ENCODE measurements at regions not wholly inside any gene's neighbourhood (a gene's known extent, or its start where the extent isn't known, plus 50 kb on each side); places are given as distances from the start of the nearest gene placed in this dataset.
"Not testable (repeated sequence)": the region's sequence is repeated elsewhere in the genome, so short reads cannot be mapped to it uniquely, and the experiment has no call there.

DNA sequence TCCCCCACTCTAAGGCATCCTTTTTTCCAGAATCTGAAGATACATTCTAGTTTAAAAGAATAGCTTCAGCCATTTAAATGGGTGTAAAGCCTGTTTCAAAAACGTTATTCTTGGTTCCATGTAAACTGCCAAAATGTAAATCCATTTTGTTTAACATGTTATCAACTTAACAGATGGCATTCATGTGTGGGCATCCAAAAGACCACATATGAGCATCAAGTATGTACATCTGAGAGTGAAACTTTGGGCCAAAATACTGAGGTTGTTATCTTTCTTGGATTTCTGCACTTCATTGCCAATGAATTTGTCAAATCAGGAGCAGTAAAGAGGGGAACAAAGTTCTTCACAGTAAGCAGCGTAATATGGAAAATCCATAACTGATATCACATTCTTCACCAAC lies 395.4 kb downstream of the ZNF804A start:
- no peak for DNase-seq

DNA sequence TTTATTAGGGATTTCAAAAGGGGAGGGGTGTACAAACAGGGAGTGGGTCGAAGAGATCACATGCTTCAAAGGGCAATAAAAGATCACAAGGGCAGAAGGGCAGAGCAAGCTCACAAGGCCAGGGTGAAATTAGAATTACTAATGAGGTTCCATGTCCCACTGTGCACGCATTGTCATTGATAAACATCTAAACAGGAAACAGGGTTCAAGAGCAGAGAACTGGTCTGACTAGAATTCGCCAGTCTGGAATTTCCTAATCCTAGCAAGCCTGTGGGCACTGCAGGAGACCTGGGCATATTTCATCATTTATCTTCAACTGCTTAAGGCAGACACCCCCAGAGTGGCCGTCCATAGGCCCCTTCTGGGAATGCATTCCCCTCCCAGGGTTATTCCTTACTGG lies 408.2 kb downstream of the ZNF804A start:
- no peak for DNase-seq

DNA sequence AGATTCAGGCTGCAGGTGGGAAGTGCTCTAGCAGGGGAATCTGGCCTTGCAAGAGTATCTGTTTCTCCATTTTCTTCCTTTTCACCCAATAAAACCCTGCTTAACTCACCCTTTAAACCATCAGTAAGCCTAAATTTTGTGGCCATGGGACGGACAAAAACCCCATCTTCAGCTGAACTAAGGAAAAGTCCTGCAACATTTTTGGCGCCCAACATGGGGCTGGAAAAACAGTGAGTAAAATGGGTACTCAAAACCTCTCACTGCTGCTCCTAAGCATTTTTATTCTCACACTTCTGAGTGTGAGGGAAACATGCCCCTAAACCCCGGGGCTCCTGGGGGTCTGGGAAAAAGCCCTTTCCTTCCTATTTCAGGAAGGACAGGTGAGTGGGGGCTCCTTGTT lies 414.3 kb downstream of the ZNF804A start:
- DNase-seq: no peak

DNA sequence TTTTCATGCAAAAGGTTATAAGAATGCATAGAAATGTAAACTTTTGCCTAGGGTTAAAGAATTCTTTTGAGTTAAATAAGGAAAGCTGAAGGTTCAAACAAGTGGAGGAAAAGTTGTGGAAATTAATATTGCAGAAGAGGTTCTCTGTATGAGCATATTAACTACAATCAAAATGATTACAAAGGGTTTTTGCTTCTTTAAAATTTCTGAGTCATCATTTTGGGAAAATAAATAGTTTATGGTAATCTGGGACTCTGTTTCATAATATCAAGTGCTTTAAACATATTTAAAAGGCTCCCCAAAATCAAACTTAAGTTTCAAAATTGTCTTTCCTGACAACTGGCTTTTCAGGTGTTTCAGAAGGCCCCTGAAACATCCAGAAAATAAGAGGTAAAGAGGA lies 415.7 kb downstream of the ZNF804A start:
- DNase-seq: no peak

DNA sequence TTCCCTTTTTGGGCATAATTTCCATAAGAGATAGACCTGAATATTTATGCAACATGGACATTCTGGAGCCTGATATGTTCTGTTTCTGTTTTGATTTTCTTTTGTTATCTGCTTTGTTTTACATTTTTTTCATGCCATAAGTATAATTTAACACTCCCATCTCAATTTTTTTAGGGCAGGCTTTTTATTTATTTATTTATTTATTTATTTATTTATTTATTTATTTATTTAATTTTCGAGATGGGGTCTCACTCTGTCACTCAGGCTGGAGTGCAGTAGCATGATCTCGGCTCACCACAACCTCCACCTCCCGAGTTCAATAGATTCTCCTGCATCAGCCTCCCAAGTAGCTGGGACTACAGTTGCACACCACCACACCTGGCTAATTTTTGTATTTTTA lies 427.6 kb downstream of the ZNF804A start:
- not testable (repeated sequence) for DNase-seq

DNA sequence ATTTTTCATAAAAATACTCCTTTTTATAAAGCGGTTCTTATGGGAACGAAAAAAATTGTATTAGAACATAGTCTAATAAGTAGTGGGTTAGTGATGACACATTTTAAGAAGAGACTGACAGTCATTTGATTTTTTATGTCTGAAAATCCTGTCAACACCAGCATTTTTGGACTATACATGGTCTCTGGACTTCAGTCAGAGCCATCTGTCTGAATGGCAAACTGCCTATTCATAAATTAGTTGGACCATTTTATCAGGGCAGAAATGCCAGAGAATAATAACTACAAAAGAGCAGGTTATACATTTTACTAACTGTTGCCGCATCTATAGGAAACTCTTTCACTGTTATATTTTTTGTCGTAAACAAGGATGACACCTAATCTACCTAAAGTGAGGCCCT lies 437.6 kb downstream of the ZNF804A start:
- no peak for DNase-seq

DNA sequence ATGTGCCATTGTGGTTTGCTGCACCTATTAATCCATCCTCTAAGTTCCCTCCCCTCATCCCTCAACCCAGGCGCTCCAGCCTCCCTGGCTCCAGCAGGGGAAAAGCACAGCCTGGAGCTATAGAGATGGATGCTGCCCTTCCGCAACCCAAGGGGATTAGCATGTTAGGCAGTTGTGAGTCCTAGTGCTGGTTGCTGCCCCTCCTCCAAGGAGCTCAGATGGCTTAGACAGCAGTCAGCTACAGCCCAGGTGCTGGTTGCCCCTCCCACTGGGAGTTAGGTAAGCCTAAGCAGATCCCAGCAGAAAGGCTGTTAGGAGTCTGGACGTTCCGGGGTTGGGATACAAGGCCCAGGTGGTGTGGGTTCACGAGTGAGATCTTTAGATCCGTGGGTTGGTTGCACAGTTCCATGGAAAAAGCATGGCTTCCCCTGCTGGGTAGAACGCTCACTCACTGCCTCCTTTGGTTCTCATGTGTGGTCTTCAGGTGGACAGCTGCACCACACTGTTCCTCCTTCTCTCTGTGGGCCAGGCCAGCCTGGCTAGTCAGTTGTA lies 446.1 kb downstream of the ZNF804A start:
- no peak for DNase-seq

DNA sequence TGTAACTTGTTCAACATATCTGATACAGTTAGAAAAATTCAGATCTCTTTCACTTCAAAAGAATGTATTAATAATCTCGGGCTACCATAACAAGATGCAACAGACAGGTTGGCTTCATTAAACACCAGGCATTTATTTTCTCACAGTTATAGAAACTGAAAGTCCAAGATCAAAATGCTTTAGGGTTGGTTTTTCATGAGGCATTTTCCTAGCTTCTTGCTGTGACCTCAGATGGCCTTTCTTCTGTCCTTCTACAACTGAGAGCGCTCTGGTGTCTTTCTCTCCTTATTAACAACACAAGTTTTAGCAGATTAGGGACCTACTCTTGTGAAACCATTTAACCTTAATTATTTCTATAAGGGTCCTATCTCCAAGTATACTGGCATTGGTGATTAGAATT lies 452.5 kb downstream of the ZNF804A start:
- DNase-seq: no peak

DNA sequence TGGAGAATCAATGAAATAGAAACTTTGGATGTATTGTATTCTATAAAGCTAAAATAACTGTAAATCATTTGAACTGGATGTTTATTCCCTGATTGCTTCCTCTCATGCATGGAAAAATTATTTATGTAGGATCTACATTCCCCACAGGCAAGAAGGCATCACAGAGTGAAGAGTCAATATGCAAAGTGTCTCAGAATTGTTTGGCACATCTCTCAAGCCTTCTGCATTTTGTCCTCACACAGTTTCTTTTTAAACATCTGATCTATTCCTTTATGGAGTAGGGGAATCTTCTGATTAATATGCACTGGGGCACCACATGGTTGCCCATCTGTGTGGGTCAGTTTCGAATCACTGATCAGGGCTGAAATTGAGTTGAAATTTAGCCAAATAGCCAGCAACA lies 465.4 kb downstream of the ZNF804A start:
- no peak for DNase-seq

DNA sequence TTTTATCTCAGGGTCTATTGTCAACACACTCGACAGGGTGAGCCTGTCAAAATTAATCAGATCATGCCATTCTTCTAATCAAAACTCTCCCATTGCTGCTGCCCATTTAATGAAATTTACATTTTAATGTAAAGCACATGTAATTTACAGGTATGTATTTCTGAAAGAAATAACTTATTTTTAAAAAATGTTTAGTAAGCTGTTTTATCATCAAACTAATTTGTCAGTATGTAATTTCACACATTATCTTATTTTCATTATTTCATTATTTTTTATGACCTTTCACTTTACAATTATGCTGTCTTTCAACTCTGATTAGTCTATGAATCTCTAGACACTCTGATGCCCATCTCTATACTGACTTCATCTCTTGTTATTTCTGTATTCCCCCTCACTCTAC lies 467.8 kb downstream of the ZNF804A start:
- DNase-seq: no peak

DNA sequence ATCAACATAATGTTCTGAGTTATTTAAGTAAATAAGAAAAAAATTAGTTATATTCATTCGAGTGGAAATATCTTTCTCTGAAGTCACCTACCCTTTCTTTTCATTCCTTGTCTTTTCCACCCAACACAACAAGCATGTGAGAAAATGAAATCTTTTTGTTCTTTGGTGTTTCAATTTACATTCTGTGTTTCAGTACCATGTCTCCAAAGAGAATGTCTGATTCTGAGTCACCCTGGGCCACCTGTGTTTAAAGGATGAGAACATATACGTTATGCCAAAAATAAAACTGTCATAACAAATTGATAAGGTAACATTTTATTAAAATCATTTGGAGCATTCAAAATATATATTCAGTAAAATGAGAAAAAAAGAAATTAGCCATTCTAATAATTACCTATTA lies 470.8 kb downstream of the ZNF804A start:
- no peak for DNase-seq

DNA sequence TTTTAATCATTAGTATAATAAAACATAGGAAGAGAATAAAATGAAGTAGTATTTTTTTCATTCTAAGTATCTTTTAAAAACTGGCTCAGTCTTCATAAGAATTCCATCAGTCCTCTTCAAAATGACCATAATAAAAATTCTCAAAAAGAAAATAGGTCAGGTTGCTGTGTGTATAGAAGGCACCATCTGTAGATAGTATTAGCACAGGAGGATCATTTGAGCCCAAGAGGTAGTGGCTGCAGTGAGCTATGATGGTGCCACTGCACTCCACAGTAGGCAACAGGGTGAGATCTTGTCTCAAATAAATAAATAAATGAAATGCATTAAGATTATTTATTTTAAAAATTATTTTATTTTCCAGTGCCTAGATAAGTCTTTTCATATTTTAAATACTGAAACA lies 475.8 kb downstream of the ZNF804A start:
- DNase-seq: no peak

DNA sequence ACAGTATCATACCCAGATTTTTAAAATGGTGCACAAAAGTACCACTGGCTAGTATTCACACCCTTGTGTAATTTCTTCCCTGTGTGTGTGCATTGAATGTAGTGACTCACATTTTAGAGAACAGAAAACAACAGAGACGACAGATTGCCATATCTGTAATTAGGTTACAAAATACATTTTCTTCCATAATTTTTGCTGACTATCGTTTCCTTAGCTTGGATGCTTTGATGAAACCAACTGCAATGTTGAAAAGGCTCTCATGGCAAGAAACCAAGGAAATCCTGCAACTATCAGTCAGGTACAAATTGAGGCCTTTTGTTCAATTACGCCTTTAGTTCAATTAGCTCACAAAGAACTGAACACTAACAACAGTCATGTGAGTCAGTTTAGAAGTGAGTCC lies 484.4 kb downstream of the ZNF804A start:
- no peak for DNase-seq

DNA sequence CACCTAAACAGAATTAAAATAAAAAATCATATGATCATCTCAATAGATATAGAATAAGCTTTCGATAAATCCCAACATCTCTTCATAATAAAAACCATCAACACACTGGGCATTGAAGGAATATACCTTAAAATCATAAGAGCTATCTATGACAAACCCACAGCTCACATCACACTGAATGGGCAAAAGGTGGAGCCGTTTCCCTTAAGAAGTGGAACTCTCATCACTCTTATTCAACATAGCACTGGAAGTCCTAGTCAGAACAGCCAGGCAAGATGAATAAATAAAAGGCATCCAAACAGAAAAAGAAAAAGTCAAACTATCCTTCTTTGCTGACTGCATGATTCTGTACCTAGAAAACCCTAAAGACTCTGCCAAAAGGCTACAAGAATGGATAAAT lies 510.3 kb downstream of the ZNF804A start:
- DNase-seq: no peak

DNA sequence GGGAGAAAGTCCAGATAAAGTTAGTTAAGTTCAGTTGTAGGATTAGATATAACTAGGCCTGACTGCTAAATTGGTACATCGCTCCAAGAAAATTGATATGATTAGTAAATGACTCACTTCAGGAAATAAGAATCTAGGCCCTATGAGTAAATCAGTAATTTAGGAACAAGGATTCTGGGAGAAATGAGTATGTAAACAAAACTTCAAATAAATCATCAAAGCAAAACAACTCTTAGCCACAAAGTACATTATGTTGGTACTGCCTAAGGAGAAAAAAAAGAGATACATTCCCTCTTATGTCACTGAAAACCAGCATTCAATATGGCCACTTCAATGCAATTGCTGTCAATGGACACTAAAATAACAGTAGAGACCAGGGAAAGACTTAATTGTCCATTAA lies 529.1 kb downstream of the ZNF804A start:
- no peak for DNase-seq

DNA sequence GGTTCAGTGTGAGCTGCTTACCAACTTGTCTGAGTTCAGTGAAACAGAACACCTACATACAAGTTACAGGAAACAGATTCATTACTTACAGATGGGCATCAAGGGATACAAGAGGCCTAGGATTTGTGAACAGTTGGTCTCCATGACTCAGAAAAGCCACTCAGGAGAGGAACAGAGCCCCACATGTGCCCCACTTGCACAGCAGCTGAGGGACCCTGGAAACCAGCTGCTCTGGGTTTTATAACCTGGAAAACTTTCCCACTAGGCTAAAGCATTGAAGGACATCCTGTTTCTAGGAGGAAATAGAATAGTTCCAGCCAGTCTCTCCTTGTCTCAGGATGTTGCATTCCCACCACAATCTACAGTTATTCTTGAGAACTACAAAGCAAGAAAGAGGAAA lies 530.0 kb downstream of the ZNF804A start:
- no peak for DNase-seq

DNA sequence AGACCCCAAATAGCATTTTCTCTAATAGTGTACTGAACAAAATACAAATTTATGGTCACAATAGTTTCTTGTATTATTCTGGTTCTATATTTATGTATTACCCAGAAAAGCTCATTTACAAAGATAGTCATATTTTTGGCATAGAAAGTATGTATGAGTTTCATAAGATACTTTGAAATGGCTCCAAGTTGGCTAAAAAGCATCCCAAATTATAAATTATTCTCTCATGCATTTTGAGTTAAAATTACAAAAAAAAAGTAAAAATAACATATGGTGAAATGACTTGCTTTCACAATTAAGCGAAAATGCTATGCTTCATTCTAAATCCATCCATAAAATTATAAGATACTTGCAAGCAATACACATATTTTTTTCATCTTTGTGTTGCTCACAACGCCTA lies 530.7 kb downstream of the ZNF804A start:
- DNase-seq: no peak

DNA sequence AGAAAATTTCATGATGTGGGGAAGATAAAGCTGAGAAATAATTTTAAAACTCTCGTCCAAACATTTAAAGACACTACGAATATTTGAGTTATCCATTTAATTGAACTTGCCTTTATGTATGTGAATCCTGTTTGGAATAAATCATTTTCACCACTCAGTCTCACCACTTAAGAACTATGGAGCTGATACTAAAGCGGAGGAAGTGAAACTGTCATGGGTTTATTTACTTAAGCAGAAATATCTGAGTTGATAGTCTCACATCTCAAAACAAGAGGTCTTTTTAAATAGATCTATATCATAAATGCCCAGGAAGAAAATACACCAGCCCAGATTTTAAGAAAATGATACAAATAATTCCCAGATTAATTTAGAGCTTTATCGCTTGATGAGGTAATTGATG lies 532.4 kb downstream of the ZNF804A start:
- no peak for DNase-seq

DNA sequence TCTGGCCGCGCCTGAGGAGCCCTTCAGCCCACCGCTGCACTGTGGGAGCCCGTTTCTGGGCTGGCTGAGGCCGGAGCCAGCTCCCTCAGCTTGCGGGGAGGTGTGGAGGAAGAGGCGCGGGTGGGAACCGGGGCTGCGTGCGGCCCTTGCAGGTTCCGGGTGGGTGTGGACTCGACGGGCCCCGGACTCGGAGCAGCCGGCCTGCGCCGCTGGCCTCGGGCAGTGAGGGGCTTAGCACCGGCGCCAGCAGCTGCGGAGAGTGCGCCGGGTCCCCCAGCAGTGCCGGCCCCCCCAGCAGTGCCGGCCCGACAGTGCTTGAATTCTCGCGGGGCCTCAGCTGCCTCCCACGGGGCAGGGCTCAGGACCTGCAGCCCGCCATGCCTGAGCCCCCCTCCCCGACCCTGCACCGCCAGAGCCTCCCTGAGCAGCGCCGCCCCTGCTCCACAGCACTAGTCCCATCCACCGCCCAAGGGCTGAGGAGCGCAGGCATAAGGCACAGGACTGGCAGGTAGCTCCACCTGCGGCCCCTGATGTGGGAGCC lies 534.2 kb downstream of the ZNF804A start:
- no peak for DNase-seq

DNA sequence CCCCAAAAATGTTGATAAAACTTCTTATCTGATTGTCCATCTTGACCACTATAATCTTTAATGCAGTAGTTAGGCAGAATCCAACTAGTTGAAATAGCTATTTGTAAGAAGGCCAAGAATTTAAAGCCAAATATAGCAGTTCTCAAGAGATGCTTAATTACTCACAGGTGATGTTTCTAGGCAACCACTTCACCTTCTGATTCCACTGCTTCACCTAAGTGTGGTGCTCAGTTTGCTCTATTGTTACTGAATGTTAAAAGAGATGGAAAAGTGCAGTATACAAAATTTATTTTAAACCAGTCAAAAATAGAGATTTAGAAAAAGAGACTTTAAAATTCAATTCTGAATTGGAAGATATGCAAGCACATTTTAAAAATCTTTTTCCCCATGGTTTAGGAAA lies 539.4 kb downstream of the ZNF804A start:
- DNase-seq: no peak

DNA sequence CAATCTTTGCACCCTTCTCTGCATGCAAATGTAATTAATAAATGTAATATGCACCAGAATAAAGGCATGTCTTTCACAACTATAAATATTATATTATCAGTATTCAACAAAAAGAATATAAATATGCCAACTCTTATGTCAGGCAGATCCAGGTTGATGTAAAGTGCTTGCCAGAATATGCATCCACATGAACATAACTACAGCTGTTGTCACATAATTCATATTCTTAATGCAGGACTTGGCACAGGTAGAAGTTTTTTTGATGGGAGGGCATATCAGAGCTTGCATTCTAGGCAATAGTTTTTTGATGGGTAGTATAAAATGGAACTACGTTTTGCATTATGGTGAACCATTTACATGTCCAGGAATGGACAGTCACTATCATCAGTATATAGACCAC lies 544.3 kb downstream of the ZNF804A start:
- DNase-seq: no peak

DNA sequence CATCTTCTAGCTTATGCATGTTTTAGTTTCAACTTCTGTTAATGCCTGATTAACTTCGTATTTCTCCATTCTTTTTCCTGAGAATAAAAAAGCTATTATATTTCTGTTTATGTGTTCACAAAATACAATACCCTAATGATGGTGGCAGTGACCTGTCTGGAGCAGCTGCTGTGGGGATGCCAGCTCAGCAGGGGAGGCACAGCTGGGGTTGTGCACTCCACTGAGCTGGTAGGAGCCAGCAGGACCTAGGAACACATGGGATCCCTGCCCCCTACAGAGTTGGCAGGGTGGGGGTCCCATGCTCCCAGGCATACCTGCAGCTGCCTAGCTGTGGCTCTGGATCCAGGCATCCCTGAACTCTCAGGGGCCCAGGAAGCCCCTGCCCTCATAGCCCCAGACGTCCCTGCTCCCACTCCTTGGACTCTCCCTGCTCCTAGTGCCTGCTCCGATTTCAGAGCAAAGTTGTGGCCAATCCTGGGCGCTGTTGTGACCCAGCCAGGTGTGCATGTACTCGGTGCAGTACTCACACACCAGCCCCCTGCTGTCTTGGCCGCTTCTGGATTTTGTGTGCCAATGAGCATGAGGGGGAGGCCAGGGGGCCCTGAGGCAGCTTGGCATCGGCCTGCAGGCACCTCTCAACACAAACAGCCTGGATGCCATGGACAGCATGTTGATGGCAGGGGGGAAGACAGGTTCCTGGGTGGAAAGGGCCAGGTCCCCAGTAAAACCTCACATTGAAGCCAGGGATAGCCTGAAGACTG lies 546.0 kb downstream of the ZNF804A start:
- DNase-seq: no peak

DNA sequence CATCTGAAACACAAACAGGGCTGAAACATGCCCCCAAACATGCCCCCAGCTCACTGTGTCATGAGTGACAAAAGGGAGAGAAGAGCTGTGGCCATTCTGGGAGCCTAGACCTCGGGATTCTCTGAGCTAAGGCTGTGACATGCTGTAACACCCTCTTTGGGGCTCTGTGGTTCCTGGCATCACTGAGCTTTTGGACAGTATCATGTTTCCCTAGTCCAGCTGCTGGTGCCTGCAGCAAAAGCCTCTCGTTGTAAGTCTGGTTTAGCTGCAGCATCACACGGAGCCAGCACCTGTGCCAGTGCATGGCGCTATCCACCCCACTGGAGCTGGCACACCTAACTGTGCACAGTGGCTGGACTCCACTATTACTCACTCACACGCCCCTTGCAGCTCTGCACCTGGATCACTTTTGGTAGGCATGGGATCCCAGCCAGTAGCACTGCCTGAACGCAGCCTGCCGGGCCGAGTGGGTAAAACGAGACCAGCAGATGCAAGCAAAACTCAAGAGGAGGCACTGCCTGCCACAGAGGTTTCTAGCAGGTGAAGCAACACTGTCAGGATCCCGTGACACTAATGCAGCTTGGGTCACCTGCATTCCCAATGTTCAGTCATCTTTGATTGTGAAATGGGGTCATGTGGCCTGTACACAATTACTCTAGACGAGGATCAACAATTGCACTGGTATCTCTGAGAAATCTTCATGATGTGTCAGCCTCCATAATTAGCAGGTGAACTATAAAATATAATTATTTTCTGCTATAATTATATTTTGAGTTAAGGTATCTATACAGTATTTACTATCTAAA lies 547.2 kb downstream of the ZNF804A start:
- no peak for DNase-seq

DNA sequence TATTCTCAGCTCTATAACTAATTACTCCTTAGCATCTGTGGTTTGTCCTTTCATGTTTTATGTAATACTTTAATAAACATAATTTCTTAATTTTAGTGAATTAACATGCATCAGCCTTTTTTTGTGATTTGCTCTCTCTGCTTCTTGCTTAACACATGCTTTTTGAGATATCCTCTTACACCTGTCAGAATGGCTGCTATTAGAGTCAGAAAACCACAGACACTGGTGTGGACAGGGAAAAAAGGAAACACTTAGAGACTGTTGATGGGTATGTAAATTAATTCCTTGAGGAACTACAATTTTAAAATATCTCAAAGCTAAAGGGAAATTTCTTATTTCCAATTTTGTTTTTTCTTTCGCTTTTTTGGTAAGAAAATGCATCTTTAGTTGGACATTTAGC lies 549.0 kb downstream of the ZNF804A start:
- no peak for DNase-seq

Data from hindlimb muscle (tissue), 1 donor.